Endothelial cell of umbilical vein (primary cell): ENCODE measurements at regions not wholly inside any gene's neighbourhood (a gene's known extent, or its start where the extent isn't known, plus 50 kb on each side); places are given as distances from the start of the nearest gene placed in this dataset.

Experiments
- BruUV-seq: library from RNA; stranded (reverse); fragments of 400-500 nt; replicated peaks from 2 replicates; lab custom pipeline; 2021; lab: Mats Ljungman, UMichigan
- CTCF ChIA-PET: fragments of 300-600, 350-600 bp; sonication (Branson Sonifier 250); formaldehyde crosslinking; loops from one replicate; lab custom pipeline; 2021; ENCODE audit warnings: antibody characterized with exemption, inconsistent platforms; lab: Charles Lee
- POLR2A ChIA-PET: fragments of 300-600, 350-600 bp; sonication (Branson Sonifier 250); formaldehyde crosslinking; loops from one replicate; lab custom pipeline; 2021; ENCODE audit warnings: antibody characterized with exemption, inconsistent platforms; lab: Charles Lee
- DNase-seq: peaks from one replicate; pipeline ENCODE4 v3.0.0-alpha.2; 2011; ENCODE audit warnings: low read depth, low spot score
- FAIRE-seq: peaks from 2 replicates; lab custom pipeline; 2011; peaks lifted over from hg19 to GRCh38; lab: Jason Lieb, UNC
- H2AFZ ChIP-seq: 2 replicates; pipeline ENCODE4 v1.6.0; 2012; ENCODE audit warnings: low read depth, low read length, control low read depth, inconsistent platforms
- H3K27ac ChIP-seq: 2 replicates; pipeline ENCODE4 v1.5.1; 2011; ENCODE audit warnings: low read depth, mild to moderate bottlenecking, control low read depth, low read length, moderate library complexity; ENCODE audit not compliant: insufficient read depth
- H3K27me3 ChIP-seq, 2 experiments: 2 replicates each; pipeline versions ENCODE4 v1.6.0 to v1.6.1; 2011; ENCODE audit warnings: low read length in 2 of 2, mixed read lengths in 1 of 2; ENCODE audit not compliant: control insufficient read depth in 2 of 2, insufficient read depth in 2 of 2
- H3K36me3 ChIP-seq, 2 experiments: 2 replicates in 1 of 2; 3 replicates in 1 of 2; pipeline ENCODE4 v1.5.1; 2011; ENCODE audit warnings: low read length in 2 of 2, mild to moderate bottlenecking in 1 of 2, moderate library complexity in 1 of 2; ENCODE audit not compliant: control insufficient read depth in 2 of 2, insufficient read depth in 2 of 2; ENCODE audit errors: extremely low read depth in 1 of 2
- H3K4me1 ChIP-seq: 3 replicates; pipeline ENCODE4 v1.5.1; 2011; ENCODE audit warnings: mild to moderate bottlenecking, low read length; ENCODE audit not compliant: control insufficient read depth, insufficient read depth; ENCODE audit errors: extremely low read depth
- H3K4me2 ChIP-seq: 2 replicates; pipeline ENCODE4 v1.6.1; 2011; ENCODE audit warnings: low read length, control low read depth, mixed read lengths; ENCODE audit not compliant: insufficient read depth
- H3K4me3 ChIP-seq, 3 experiments: fragments of 200-600 bp in 1 of 3; sonication (generic), shearing (Covaris generic) in 1 of 3; replicated peaks in 1 of 3; 2 replicates each; pipeline ENCODE4 v1.5.1; 2011 to 2016; ENCODE audit warnings: control low read depth in 3 of 3, low read length in 3 of 3, mild to moderate bottlenecking in 2 of 3, inconsistent platforms in 1 of 3, low read depth in 1 of 3, moderate library complexity in 1 of 3; ENCODE audit not compliant: insufficient read depth in 1 of 3
- H3K79me2 ChIP-seq: 2 replicates; pipeline ENCODE4 v1.6.0; 2012; ENCODE audit warnings: low read length, inconsistent platforms; ENCODE audit not compliant: control insufficient read depth, insufficient read depth
- H3K9ac ChIP-seq: replicated peaks from 2 replicates; pipeline ENCODE3; 2011; ENCODE audit warnings: low read length, control low read depth; ENCODE audit not compliant: insufficient read depth; ENCODE audit errors: extremely low read depth
- H3K9me1 ChIP-seq: replicated peaks from 3 replicates; pipeline ENCODE4 v1.6.0; 2011; ENCODE audit warnings: mild to moderate bottlenecking, low read length; ENCODE audit not compliant: control insufficient read depth, insufficient read depth; ENCODE audit errors: extremely low read depth
- H3K9me3 ChIP-seq: replicated peaks from 2 replicates; pipeline ENCODE4 v1.5.1; 2012; ENCODE audit warnings: low read length, inconsistent platforms; ENCODE audit not compliant: control insufficient read depth, insufficient read depth
- H4K20me1 ChIP-seq: replicated peaks from 2 replicates; pipeline ENCODE3; 2011; ENCODE audit warnings: mild to moderate bottlenecking, low read length; ENCODE audit not compliant: control insufficient read depth, insufficient read depth; ENCODE audit errors: extremely low read depth
- CTCF ChIP-seq, 2 donors: IDR thresholded peaks; 1 replicate in 1 of 2; 2 replicates in 1 of 2; pipeline ENCODE4 v1.5.1; 2011; ENCODE audit warnings: low read length in 2 of 2, mild to moderate bottlenecking in 2 of 2, moderate library complexity in 2 of 2, control low read depth in 1 of 2, inconsistent platforms in 1 of 2, low read depth in 1 of 2; ENCODE audit not compliant: insufficient read depth in 1 of 2; ENCODE audit errors: extremely low read depth in 1 of 2
- EZH2 ChIP-seq: IDR thresholded peaks from 2 replicates; pipeline ENCODE4 v1.6.1; 2012; ENCODE audit warnings: borderline replicate concordance, low read depth, mild to moderate bottlenecking, moderate library complexity, low read length, inconsistent platforms; ENCODE audit not compliant: severe bottlenecking
- FOS ChIP-seq: IDR thresholded peaks from 2 replicates; pipeline ENCODE4 v1.6.1; 2011; ENCODE audit warnings: mild to moderate bottlenecking, low read length, moderate library complexity, borderline replicate concordance; ENCODE audit not compliant: insufficient read depth
- GATA2 ChIP-seq: IDR thresholded peaks from 2 replicates; pipeline ENCODE4 v1.7.0; 2011; ENCODE audit warnings: low read depth, mild to moderate bottlenecking, moderate library complexity, mixed read lengths, low read length; ENCODE audit not compliant: insufficient read length, insufficient read depth
- JUN ChIP-seq: IDR thresholded peaks from 2 replicates; pipeline ENCODE4 v1.6.1; 2011; ENCODE audit warnings: borderline replicate concordance, low read depth; ENCODE audit not compliant: insufficient read length, insufficient read depth
- MYC ChIP-seq: IDR thresholded peaks from one replicate; pipeline ENCODE4 v1.6.1; 2011; ENCODE audit warnings: mild to moderate bottlenecking, low read depth, low read length
- POLR2A ChIP-seq: IDR thresholded peaks from 2 replicates; pipeline ENCODE4 v1.6.1; 2012; ENCODE audit warnings: low read depth, mild to moderate bottlenecking, control low read depth, low read length
- POLR2AphosphoS5 ChIP-seq: IDR thresholded peaks from 2 replicates; pipeline ENCODE4 v1.6.1; 2012; ENCODE audit warnings: low read depth, mild to moderate bottlenecking, control low read depth, low read length, moderate library complexity; ENCODE audit not compliant: insufficient read depth
- dilution Hi-C: fragments of 300-500 bp; cut with MboI; formaldehyde crosslinking; loops from one replicate; pipeline ENCODE4 v1.15.0; 2019; ENCODE audit warnings: low sequenced_read_pairs; ENCODE audit not compliant: extremely low pct_ligation_motif_present
- intact Hi-C: fragments of 100-400 bp; cut with micrococcal nuclease; formaldehyde crosslinking; loops from one replicate; pipeline ENCODE4 v1.10.0; 2022
- TF ChIP-seq, protein P1 (sequence below): IDR thresholded peaks from 2 replicates; pipeline ENCODE4 v1.6.1; 2011; ENCODE audit not compliant: insufficient read depth, insufficient read length

DNA sequence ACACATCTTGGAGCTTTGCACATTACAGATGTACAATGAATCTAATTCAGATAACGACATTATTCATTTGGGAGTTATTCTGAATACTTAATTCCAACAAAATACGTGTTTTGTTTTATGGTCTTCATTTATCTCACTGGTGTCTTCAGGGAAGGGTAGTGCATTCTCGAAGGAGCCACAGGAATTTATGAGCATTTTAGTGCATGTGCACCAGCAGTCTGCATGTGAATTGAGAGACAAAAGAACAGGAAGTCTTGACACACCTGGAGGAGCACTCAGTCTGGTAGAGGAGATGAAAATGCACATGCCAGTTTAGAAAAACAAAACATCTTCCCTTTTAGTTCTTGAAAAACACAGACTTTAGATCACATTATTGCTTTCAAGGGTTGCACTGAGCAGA is 228.7 kb downstream of the LRATD1 start:
- Histone ChIP-seq H3K9me1 (no peaks in the 10 kb centered on the region), H3K27me3 (no peaks in the 10 kb centered on the region), H3K4me3 (no peak overlapping the region), H3K9me3 (no peaks in the 10 kb centered on the region), H3K79me2 (no peaks in the 10 kb centered on the region), H3K4me1 (no peaks in the 10 kb centered on the region), H2AFZ (no peak overlapping the region), H3K36me3 (no peaks in the 10 kb centered on the region), H3K4me2 (no peak overlapping the region), H3K27ac (no peak overlapping the region), H3K9ac (no peak overlapping the region), H4K20me1 (no peaks in the 10 kb centered on the region)
- no peak for TF ChIP-seq POLR2AphosphoS5
- TF ChIP-seq, protein P1, sequence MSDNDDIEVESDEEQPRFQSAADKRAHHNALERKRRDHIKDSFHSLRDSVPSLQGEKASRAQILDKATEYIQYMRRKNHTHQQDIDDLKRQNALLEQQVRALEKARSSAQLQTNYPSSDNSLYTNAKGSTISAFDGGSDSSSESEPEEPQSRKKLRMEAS = no peak
- no peak for TF ChIP-seq EZH2
- TF ChIP-seq MYC = no peak
- no peak for TF ChIP-seq CTCF (IDR thresholded peaks at IDR 0.05; ENCODE audit: extremely low read depth in 1 of 2, insufficient read depth in 1 of 2, low read depth in 1 of 2, low read length in 2 of 2)
- no peak for TF ChIP-seq GATA2
- no peak for TF ChIP-seq POLR2A
- TF ChIP-seq JUN = no peak
- no peak for TF ChIP-seq FOS
- no peak for DNase-seq
- intact Hi-C loops (no loop called here), dilution Hi-C loops (no loop called here)
- ChIA-PET POLR2A (no interaction called here), CTCF (no interaction called here)
- no peak for FAIRE-seq
- no TSS peak for BruUV-seq
